GM20431 (cell line): ENCODE measurements at regions not wholly inside any gene's neighbourhood (a gene's known extent, or its start where the extent isn't known, plus 50 kb on each side); places are given as distances from the start of the nearest gene placed in this dataset.
"Not testable (repeated sequence)": the region's sequence is repeated elsewhere in the genome, so short reads cannot be mapped to it uniquely, and the experiment has no call there.

Source experiments
- in situ Hi-C: fragments of 300-500 bp; cut with MseI, MboI; formaldehyde crosslinking; loops from one replicate; pipeline ENCODE4 v1.15.0; 2020; ENCODE audit warnings: low sequenced_read_pairs; ENCODE audit not compliant: unreplicated experiment

DNA sequence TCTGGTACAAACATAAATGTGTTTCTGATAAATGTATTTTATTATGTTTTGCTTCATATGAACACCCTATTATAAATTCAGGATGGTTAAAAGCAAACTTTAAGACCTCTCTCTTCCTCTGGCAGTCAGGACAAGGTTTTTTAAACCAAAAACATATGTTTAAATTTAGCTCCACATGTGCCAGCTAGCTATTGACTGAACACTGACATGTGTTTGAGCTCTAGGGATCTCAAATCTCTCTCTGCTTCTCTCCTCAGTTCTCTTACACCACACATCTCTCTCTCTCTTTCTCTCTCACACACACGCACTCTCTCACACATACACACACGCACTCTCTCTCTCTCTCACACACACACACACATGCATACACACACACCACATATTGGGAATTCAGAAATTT, 150.1 kb upstream of the RFX3 start:
- in situ Hi-C loops, result no loop called here

- in situ Hi-C loops, result no loop called here
Measured at GRCh38 chr9:3674561-3674960, 148.8 kb upstream of the RFX3 start.

- in situ Hi-C loops, result no loop called here
Measured at GRCh38 chr9:3672399-3672798, 146.6 kb upstream of the RFX3 start.

DNA sequence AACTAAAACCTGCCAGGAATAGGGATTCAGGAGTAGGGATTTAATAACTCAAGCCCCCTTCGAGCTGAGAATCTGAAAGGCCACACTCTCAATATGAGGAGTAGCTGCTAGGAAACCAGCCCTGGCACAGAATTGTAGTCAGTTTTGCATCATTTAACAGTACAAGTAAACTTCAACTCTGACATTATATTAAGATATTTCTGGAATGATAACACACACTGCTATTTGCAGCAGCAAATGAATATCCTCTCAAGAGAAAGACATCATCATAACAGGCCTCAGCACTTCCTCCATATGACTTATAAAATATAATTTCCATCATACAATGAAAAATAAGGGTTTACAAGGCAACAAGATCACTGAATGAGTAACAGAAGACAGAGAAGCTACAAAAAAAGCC, 138.2 kb upstream of the RFX3 start:
- in situ Hi-C loops, result no loop called here

DNA sequence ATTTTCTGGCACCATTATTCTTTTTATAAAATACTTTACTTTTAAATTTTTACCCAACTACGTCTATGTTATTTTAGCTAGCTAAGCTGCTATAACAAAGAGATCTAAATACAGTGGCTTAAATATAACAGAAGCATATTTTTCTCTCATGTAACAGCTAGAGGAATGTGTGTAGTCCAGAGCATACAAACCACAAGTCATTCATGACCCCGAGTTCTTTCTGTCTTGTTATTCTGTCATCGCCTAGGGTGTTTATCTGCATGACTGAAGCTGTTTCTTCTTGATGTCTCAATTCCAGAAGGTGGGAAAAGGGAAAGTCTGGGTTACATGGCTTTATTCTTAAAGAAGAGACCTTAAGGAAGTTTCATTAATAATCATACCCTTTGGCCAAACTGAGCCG, 136.9 kb upstream of the RFX3 start:
- in situ Hi-C loops, result no loop called here

- in situ Hi-C loops, result no loop called here
Measured at GRCh38 chr9:3660936-3661335, 135.1 kb upstream of the RFX3 start.

DNA sequence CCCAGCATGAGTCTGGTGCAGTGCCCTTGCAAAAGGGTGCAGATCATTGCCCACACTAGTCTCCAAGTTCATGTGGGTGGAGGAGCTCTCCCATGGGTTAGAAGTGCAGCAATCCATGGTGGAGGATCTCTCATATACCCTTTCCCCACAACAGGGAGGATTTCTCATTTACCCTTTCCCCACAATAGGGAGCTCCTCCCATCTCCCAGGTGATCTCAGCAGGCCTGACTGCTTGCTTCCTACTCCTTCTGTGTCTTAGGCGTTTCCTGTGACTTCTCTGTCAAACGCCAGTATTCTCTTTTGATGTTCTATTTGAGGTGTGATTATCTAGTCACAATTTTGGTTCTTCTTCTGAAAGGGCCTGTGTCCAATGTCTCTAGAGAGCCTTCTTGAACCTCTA, 133.8 kb upstream of the RFX3 start:
- in situ Hi-C loops, result no loop called here

DNA sequence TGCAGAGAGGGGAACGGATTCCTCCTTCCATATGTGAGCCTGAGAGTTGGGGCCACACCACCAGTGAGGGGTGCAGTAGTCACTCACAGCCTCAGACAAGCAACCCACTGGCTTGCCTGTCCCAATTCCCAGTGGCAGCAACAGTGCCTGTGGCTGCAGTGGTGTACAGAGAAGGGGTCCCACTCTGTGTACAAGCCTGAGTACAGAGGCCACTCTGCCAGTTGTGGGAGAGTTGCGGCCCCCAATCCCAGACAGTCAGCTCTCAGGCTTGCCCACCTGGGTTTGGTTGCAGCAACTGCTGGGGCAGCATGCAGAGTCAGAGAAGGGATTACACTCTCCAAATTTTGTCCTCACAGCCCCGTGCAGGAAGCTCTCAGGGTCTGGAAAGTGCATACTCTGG, 133.2 kb upstream of the RFX3 start:
- in situ Hi-C loops, result no loop called here

- in situ Hi-C loops, result no loop called here
Measured at GRCh38 chr9:3656224-3656623, 130.4 kb upstream of the RFX3 start.

- in situ Hi-C loops, result no loop called here
Measured at GRCh38 chr9:3650994-3651622, 125.3 kb upstream of the RFX3 start.

GRCh38 chr9:3648722-3649246, 123.0 kb upstream of the RFX3 start:
- in situ Hi-C loops, result no loop called here

DNA sequence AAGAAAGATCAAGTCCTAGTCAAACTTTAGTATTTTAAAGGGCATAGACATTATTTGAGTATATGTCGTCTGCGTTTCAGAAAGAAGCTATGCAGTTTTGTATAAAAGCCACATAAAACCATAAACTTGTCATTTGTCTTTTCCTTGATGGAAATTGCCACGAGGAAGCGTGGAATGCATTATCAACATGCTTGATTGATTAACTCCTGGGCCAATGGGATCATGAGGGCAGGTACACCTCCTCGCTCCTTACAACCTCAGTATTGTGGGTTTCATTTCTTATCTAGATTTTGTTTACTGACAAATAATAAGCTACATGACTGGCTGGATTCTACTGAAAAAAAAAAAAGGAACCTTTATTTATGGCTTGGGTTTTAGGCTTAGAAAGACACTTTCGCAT, 122.5 kb upstream of the RFX3 start:
- in situ Hi-C loops, result no loop called here

DNA sequence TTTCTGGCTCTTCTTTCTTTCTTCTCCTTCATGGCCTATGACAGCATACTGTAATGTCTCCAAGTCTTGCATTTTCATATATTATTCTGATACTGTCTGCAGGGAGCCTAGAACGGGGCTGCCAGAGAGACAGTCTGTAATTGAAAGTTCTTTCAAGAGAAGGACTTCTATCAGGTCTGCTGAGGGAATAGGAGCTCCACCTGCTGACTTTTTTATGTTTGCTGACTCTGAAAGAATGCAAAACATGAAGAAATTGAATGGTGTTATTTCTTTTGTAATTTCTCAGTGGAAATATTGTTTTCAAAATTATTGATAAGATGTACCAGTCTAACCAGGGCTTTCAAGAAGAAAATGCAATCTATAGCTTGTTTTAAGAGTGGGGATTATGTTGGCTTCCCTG, 121.9 kb upstream of the RFX3 start:
- in situ Hi-C loops, result no loop called here

GRCh38 chr9:3646226-3646625, 120.4 kb upstream of the RFX3 start:
- in situ Hi-C loops, result no loop called here

- in situ Hi-C loops, result not testable (repeated sequence)
Measured at GRCh38 chr9:3642075-3642474, 116.3 kb upstream of the RFX3 start.

- in situ Hi-C loops, result no loop called here
Measured at GRCh38 chr9:3629495-3629894, 103.7 kb upstream of the RFX3 start.

DNA sequence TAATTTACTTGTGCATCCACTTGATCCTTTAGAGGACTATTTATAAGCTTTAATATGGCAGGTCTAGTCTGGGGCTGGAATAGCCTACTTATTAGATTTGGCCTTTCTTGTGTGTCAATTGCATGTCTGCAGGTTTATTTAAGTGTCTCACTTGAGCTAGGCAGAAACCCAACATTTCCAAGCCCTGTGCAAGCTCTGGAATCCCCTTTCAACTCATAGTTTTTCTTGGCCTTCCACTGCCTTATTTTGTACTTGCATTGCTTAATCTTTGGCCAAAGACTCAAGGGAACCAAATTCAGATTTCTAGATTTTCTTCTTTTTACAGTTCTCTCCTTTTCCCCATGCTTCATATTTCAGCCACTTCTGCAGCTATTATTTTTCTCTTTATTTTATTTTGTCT, 102.4 kb upstream of the RFX3 start:
- in situ Hi-C loops, result no loop called here

DNA sequence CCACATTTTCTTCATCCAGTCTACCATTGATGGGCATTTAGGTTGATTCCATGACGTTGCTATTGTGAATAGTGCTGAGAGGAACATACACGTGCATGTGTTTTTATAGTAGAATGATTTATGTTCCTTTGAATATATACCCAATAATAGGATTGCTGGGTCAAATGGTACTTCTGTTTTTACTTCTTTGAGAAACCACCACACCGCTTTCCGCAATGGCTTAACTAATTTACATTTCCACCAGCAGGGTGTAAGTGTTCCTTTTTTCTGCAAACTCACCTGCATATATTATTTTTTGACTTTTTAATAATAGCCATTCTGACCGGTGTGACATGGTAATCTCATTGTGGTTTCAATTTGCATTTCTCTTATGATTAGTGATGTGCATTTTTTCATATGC, 82.2 kb upstream of the RFX3 start:
- in situ Hi-C loops, result no loop called here

- in situ Hi-C loops, result no loop called here
Measured at GRCh38 chr9:3600672-3601071, 74.9 kb upstream of the RFX3 start.

DNA sequence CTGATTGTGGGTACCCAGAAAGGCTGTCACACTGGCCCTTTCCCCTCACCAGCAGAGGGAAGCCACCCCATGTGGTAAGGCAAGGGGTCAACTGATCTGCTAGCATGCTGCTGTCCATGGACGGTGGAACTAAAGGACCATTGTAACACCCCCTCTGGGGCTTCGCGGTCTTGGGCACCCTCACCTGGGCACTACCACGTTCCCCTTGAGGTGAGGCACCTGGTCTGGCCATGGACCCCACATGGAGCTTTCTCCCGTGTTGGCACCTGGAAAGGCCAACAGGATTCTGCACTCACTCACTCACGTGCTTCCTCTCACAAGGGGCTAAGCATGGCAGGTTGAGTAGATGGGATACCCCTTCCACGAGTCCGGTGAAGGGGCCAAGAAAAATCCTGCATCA, 72.0 kb upstream of the RFX3 start:
- in situ Hi-C loops, result no loop called here

- in situ Hi-C loops, result no loop called here
Measured at GRCh38 chr9:3586066-3586465, 60.3 kb upstream of the RFX3 start.

DNA sequence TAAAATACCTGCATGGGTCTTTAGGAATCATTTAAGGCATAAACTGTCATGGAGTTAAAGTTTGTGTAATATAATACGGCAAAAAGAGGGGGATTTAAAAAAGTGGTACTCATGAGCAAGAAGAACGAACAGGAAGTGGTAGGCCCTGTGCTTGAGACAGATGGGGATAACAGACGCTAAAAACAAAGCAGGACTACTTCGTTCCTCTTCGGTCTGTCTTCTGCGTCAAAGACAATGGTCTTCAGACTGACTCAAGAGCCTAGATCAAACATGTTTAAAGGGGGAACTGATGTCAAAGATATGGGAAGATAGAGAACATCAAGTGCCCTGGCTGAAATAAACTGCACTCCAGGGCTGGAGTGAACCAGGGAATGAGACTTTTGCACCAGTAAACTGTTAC, 59.8 kb upstream of the RFX3 start:
- in situ Hi-C loops, result no loop called here

DNA sequence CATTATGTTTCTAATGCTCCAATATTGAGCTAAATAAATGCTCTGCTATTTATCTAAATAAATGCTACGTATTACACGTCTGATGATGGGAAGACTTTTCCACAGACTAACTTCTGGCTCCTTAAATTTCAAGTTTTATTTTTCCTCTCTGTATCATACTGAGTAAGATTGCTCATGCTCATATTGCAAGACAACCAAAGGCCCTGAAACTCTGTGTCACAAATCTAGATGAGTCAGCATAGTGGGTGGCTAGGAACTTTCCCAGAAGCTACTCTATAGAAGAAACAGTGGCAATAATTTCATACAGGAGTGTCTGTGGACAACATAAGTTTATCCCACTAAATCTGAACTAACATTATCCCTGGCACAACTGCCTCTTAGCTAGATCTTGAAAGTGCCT, 53.0 kb upstream of the RFX3 start:
- in situ Hi-C loops, result no loop called here
